ENCODE measurements at regions not wholly inside any gene's neighbourhood (a gene's known extent, or its start where the extent isn't known, plus 50 kb on each side); places are given as distances from the start of the nearest gene placed in this dataset.

DNA sequence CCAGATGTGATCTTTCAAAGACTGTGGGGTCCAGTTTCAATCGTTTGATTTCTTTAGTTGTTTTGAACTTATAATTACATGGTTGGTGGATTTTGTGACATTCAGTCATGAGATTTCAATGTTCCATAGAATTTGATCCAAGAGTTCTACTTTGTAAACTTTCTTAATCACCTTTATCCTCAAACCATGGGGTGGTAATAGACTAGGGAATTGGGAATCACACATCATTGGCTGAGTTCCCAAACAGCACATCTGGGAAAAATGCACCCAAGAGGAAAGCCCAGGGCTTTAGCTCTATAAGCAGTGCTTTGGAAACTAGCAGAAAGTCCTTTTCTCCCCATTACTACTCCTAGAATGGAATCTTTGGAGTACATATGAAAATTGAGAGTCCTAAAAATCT is 177.6 kb downstream of the NNT start:
- TF ChIP-seq, protein P1, sequence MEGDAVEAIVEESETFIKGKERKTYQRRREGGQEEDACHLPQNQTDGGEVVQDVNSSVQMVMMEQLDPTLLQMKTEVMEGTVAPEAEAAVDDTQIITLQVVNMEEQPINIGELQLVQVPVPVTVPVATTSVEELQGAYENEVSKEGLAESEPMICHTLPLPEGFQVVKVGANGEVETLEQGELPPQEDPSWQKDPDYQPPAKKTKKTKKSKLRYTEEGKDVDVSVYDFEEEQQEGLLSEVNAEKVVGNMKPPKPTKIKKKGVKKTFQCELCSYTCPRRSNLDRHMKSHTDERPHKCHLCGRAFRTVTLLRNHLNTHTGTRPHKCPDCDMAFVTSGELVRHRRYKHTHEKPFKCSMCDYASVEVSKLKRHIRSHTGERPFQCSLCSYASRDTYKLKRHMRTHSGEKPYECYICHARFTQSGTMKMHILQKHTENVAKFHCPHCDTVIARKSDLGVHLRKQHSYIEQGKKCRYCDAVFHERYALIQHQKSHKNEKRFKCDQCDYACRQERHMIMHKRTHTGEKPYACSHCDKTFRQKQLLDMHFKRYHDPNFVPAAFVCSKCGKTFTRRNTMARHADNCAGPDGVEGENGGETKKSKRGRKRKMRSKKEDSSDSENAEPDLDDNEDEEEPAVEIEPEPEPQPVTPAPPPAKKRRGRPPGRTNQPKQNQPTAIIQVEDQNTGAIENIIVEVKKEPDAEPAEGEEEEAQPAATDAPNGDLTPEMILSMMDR (IDR thresholded peaks at IDR 0.05; ENCODE audit: insufficient read depth, low read depth, low read length, missing control alignments) = no peak
- DNase-seq (ENCODE audit: low read depth) = no peak
- no peak overlapping the region for H3K4me3 ChIP-seq (ENCODE audit: low read depth, low read length)

DNA sequence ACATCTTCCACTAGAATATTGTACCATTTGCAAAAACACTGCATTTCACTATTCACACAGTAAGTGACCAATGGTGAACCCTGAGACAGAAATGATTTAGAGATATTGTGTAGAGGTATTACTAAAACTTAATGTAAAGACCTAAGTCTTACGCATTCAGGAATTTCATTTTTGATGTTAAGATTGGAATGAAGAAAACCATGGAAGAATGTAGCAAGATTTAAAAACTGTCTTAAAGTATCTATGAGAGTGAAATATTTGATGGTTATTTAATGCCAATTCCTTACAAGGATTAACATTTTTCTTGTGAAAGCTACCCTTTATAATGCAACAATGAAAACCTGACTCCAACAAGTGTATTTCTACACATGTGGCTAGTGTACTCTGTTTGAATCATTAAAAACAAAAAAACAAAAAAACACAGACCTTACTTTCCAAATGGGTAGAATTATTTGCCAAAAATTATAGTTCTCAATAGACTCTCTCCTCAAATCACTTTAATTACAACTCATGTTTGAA is 172.0 kb downstream of the NNT start:
- TF ChIP-seq, protein P1 (IDR thresholded peaks at IDR 0.05; ENCODE audit: insufficient read depth, low read depth, low read length, missing control alignments) = no peak
- H3K4me3 ChIP-seq (ENCODE audit: low read depth, low read length) = no peak overlapping the region
- no peak for DNase-seq (ENCODE audit: low read depth)

DNA sequence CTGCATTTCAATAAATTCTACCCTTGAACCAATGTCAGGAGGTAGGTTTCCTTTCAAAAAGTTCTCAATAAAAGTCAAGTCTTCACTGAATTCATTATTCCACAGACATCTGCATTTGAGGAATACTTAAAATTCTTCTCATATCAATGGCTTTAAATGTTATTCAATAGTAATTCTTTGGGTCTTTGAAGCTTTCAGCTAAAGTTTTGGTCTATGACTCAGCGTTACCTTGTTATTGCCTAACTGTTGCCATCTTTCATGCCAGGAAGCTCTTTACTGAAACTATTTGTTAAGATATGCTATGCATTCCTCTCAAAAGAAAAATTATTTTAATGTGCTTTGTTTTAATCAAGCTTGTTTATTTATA is 170.5 kb downstream of the NNT start:
- DNase-seq (ENCODE audit: low read depth) = no peak
- TF ChIP-seq, protein P1 (IDR thresholded peaks at IDR 0.05; ENCODE audit: insufficient read depth, low read depth, low read length, missing control alignments) = no peak
- H3K4me3 ChIP-seq (ENCODE audit: low read depth, low read length) = no peak overlapping the region

DNA sequence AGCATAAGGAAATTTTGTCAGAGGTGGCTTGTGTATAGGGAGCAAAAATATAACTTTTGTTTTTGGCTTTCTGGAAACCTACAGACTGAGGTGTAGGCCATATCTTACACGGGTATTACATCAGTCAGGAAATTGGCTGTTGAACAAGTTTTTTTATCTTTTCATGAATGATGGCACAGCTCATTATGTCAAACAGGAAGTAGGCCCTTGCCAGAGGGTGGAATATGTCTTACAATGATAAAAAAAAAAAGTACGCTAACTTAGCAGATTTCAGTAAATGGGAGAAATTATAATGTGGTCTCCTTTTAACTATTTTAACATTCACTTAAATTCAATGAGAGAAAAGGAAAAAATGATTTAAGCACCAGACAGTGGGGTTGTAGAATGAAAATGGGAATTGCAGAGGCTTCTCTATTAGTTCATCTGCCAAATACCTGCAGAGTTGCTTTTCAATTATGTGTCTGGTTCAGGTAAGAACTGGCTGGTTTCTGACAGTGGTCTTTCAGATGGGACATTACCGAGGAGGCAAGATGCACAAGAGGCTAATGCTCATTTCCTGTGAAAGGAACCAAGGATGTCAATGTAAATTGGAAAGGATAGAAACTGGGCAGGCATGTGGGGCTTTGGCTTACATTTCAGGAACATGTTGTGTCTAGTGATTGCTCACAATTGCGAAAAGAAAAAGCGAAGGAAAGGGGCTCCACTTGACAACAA is 169.9 kb downstream of the NNT start:
- no peak overlapping the region for H3K4me3 ChIP-seq (ENCODE audit: low read depth, low read length)
- TF ChIP-seq, protein P1 (IDR thresholded peaks at IDR 0.05; ENCODE audit: insufficient read depth, low read depth, low read length, missing control alignments) = no peak
- no peak for DNase-seq (ENCODE audit: low read depth)

DNA sequence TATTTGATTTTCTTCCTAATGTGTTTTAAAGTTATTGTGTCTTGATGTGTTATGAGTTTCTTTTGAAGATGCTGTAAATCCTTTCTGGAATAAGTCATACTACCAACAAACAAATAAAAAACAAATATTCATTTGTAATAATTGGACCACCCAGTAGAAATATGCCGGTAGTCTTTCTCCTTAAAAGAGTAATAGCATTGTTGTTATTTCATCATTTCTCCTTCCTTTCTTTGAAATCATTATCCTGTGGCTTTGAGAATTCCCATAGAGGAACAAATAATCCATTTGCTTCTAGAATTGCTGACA is 169.4 kb downstream of the NNT start:
- H3K4me3 ChIP-seq (ENCODE audit: low read depth, low read length) = no peak overlapping the region
- no peak for DNase-seq (ENCODE audit: low read depth)
- TF ChIP-seq, protein P1 (IDR thresholded peaks at IDR 0.05; ENCODE audit: insufficient read depth, low read depth, low read length, missing control alignments) = no peak

DNA sequence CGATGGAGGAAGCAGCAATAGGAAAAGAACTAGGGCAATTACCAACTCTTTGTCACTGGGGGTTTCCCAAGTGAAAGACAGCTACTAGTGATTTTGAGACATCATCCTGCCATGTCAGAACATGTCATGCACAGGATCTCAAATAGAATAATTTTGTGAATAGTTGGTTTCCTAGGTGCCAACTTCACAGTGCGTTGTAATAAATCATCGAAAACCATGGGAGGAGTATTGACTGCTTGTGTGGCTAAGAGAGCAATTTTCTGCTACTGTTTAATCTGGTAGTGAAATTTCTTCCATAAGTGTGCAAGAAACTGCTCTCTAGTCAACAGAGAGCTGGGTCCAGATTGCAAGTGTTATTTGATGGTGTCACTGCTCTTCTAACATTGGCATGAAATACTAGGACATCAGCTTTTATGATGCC is 168.6 kb downstream of the NNT start:
- TF ChIP-seq, protein P1 (IDR thresholded peaks at IDR 0.05; ENCODE audit: insufficient read depth, low read depth, low read length, missing control alignments) = no peak
- no peak overlapping the region for H3K4me3 ChIP-seq (ENCODE audit: low read depth, low read length)
- DNase-seq (ENCODE audit: low read depth) = no peak

Measured in GM12865 (cell line).